ENCODE measurements at regions not wholly inside any gene's neighbourhood (a gene's known extent, or its start where the extent isn't known, plus 50 kb on each side); places are given as distances from the start of the nearest gene placed in this dataset.

DNA sequence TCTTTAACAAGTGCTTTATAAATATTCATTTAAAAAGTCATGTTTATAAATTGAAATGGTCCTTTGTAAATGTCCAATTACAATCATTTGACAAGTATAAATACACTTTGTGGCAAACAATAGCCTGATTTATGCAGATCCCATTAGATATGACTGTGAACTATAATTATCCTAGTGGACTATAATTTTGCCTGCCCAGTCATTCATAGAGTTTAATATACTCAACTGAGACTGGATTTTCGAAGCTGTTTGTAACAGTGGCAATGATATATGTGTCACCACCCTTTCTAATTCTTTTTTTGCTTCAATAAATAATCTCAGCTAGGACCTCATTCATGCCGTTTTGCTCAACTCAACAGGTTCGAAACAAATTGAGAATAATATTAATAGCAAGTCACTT is 732.0 kb downstream of the PCDH18 start:
- ATAC-seq (no peak), DNase-seq (ENCODE audit: low read depth, low spot score) (no peak)
- Histone ChIP-seq H3K79me2 (ENCODE audit: insufficient read depth, low read length) (no peaks in the 10 kb centered on the region), H2AFZ (ENCODE audit: low read depth, low read length, poor library complexity, severe bottlenecking) (no peak overlapping the region), H3K27ac (ENCODE audit: low read depth, low read length) (no peak overlapping the region), H4K20me1 (ENCODE audit: insufficient read depth) (no peaks in the 10 kb centered on the region), H3K27me3 (ENCODE audit: insufficient read depth, low read length) (no peaks in the 10 kb centered on the region), H3K4me1 (ENCODE audit: control insufficient read depth in 1 of 2, insufficient read depth in 2 of 2, low read length in 2 of 2) (no peaks in the 10 kb centered on the region), H3K9me2 (ENCODE audit: insufficient read depth) (no peaks in the 10 kb centered on the region), H3K4me3 (replicated peaks in 1 of 2; ENCODE audit: low read depth in 1 of 2, low read length in 2 of 2) (no peak overlapping the region), H3K9ac (ENCODE audit: low read length) (no peak overlapping the region), H3K36me3 (ENCODE audit: control insufficient read depth in 1 of 2, insufficient read depth in 2 of 2, low read length in 2 of 2) (no peaks in the 10 kb centered on the region), H3K4me2 (ENCODE audit: low read length) (no peak overlapping the region), H3K9me3 (ENCODE audit: control insufficient read depth in 1 of 2, insufficient read depth in 1 of 2, low read depth in 1 of 2, low read length in 2 of 2) (no peaks in the 10 kb centered on the region)
- POLR2A ChIA-PET = no interaction called here
- intact Hi-C loops (cut with micrococcal nuclease) = no loop called here
- TF ChIP-seq TCF7L2 (IDR thresholded peaks at IDR 0.05; ENCODE audit: borderline replicate concordance, extremely low read depth, insufficient read depth, insufficient read length) (no peak), CTCF (IDR thresholded peaks at IDR 0.05 in 2 of 3, conservative IDR thresholded peaks at IDR 0.05 in 1 of 3; ENCODE audit: borderline replicate concordance in 1 of 3, insufficient read depth in 1 of 3, low read depth in 2 of 3, low read length in 2 of 3) (no peak), SRF (IDR thresholded peaks at IDR 0.05; ENCODE audit: low read depth) (no peak), REST (IDR thresholded peaks at IDR 0.05; ENCODE audit: low read depth) (no peak)
- TF ChIP-seq, protein P1, sequence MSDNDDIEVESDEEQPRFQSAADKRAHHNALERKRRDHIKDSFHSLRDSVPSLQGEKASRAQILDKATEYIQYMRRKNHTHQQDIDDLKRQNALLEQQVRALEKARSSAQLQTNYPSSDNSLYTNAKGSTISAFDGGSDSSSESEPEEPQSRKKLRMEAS (IDR thresholded peaks at IDR 0.05) = no peak
- RAD21 ChIA-PET (ENCODE audit: low non-redundant PET in 1 of 2, low total read pairs in 2 of 2, uncharacterized antibody in 2 of 2, unreplicated experiment in 2 of 2) = no interaction called here
- CTCF ChIA-PET = no interaction called here
- BruUV-seq (replicated peaks) = no TSS peak

Measured in HCT116 (cell line).